RCC 7860 (cell line): ENCODE measurements at regions not wholly inside any gene's neighbourhood (a gene's known extent, or its start where the extent isn't known, plus 50 kb on each side); places are given as distances from the start of the nearest gene placed in this dataset.
A peak's percentile ranks its signal among the peaks of the same experiment; 100 is the strongest.
"Not testable (repeated sequence)": the region's sequence is repeated elsewhere in the genome, so short reads cannot be mapped to it uniquely, and the experiment has no call there.

ENCODE experiments used
- DNase-seq: peaks from one replicate; pipeline ENCODE4 v3.0.0-alpha.2; 2015; ENCODE audit warnings: low spot score
- FAIRE-seq: peaks from 2 replicates; lab custom pipeline; 2012; peaks lifted over from hg19 to GRCh38; lab: Jason Lieb, UNC

GRCh38 chr5:152184266-152184665, 220.8 kb downstream of the NMUR2 start:
- DNase-seq = no peak
- FAIRE-seq = no peak

- DNase-seq (no peak), FAIRE-seq (no peak)
Measured at GRCh38 chr5:152181461-152181860, 223.6 kb downstream of the NMUR2 start.

- FAIRE-seq (no peak), DNase-seq (no peak)
Measured at GRCh38 chr5:152178350-152178699, 226.8 kb downstream of the NMUR2 start.

- DNase-seq = no peak
- no peak for FAIRE-seq
Measured at GRCh38 chr5:152177626-152178349, 227.3 kb downstream of the NMUR2 start.

- FAIRE-seq (no peak), DNase-seq (no peak)
Measured at GRCh38 chr5:152171888-152172287, 233.2 kb downstream of the NMUR2 start.

- FAIRE-seq (no peak), DNase-seq (no peak)
Measured at GRCh38 chr5:152170350-152170749, 234.7 kb downstream of the NMUR2 start.

- DNase-seq (no peak), FAIRE-seq (no peak)
Measured at GRCh38 chr5:152164860-152165259, 240.2 kb upstream of the GLRA1 start.

GRCh38 chr5:152159894-152160293, 235.2 kb upstream of the GLRA1 start:
- not testable (repeated sequence) for FAIRE-seq, DNase-seq

GRCh38 chr5:152154452-152154851, 229.8 kb upstream of the GLRA1 start:
- not testable (repeated sequence) for DNase-seq, FAIRE-seq

- FAIRE-seq (no peak), DNase-seq (no peak)
Measured at GRCh38 chr5:152151940-152152339, 227.3 kb upstream of the GLRA1 start.

- FAIRE-seq = no peak
- DNase-seq = no peak
Measured at GRCh38 chr5:152151113-152151512, 226.5 kb upstream of the GLRA1 start.

- FAIRE-seq = no peak
- DNase-seq = no peak
Measured at GRCh38 chr5:152147286-152147685, 222.6 kb upstream of the GLRA1 start.

GRCh38 chr5:152146566-152146965, 221.9 kb upstream of the GLRA1 start:
- no peak for FAIRE-seq
- no peak for DNase-seq

- FAIRE-seq (no peak), DNase-seq (no peak)
Measured at GRCh38 chr5:152144556-152144955, 219.9 kb upstream of the GLRA1 start.

GRCh38 chr5:152144030-152144429, 219.4 kb upstream of the GLRA1 start:
- FAIRE-seq (no peak), DNase-seq (no peak)

- DNase-seq (peak; percentile 29), FAIRE-seq (no peak)
Measured at GRCh38 chr5:152142840-152143469, 218.3 kb upstream of the GLRA1 start.

- no peak for FAIRE-seq
- DNase-seq = no peak
Measured at GRCh38 chr5:152140347-152140746, 215.7 kb upstream of the GLRA1 start.

GRCh38 chr5:152137063-152137462, 212.4 kb upstream of the GLRA1 start:
- DNase-seq = no peak
- no peak for FAIRE-seq

- FAIRE-seq = no peak
- no peak for DNase-seq
Measured at GRCh38 chr5:152136321-152136720, 211.7 kb upstream of the GLRA1 start.

- no peak for FAIRE-seq
Measured at GRCh38 chr5:152135827-152136226, 211.2 kb upstream of the GLRA1 start.

GRCh38 chr5:152125661-152126205, 201.1 kb upstream of the GLRA1 start:
- DNase-seq (no peak), FAIRE-seq (no peak)

More at GRCh38 chr5:152135827-152136226, 211.2 kb upstream of the GLRA1 start:
- DNase-seq = no peak

- DNase-seq (no peak), FAIRE-seq (no peak)
Measured at GRCh38 chr5:152124409-152125041, 199.9 kb upstream of the GLRA1 start.
